Kidney epithelial cell (primary cell): ENCODE measurements at regions not wholly inside any gene's neighbourhood (a gene's known extent, or its start where the extent isn't known, plus 50 kb on each side); places are given as distances from the start of the nearest gene placed in this dataset.

ENCODE experiments used
- DNase-seq: peaks from one replicate; pipeline ENCODE4 v3.0.0-alpha.2; 2010; ENCODE audit warnings: low read depth
- H3K27me3 ChIP-seq: 2 replicates; pipeline ENCODE4 v1.6.0; 2011; ENCODE audit warnings: low read length; ENCODE audit not compliant: control insufficient read depth, insufficient read depth
- H3K36me3 ChIP-seq: 2 replicates; pipeline ENCODE4 v1.5.1; 2011; ENCODE audit warnings: low read length; ENCODE audit not compliant: control insufficient read depth, insufficient read depth
- H3K4me3 ChIP-seq: 2 replicates; pipeline ENCODE4 v1.5.1; 2011; ENCODE audit warnings: low read depth, mild to moderate bottlenecking, control low read depth, low read length
- TF ChIP-seq, protein P1 (sequence below): IDR thresholded peaks from 2 replicates; pipeline ENCODE4 v1.5.1; 2011; ENCODE audit warnings: mild to moderate bottlenecking, moderate library complexity, low read length, control low read depth, inconsistent platforms; ENCODE audit not compliant: insufficient read depth, poor library complexity, severe bottlenecking

DNA sequence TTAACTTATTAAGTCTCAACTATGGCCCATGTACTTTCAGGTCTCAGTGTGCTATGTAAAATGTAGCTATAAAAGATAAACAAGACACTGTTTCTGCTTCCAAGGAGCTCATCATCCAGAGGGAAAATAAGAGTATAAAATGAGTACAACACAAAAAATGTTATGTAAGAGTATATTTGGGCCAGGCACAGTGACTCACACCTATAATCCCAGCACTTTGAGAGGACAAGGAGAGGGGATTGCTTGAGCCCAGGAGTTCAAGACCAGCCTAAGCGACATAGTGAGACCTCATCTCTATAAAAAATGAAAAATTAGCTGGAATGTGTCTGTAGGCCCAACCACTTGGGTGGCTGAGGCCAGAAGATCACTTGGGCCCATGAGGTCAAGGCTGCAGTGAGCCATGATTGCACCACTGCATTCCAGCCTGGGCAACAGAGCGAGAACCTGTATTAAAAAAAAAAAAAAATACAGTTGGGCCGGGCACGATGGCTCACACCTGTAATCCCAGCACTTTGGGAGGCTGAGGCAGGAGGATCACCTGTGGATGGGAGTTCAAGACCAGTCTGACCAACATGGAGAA lies 124.0 kb downstream of the EDN1 start:
- TF ChIP-seq, protein P1, sequence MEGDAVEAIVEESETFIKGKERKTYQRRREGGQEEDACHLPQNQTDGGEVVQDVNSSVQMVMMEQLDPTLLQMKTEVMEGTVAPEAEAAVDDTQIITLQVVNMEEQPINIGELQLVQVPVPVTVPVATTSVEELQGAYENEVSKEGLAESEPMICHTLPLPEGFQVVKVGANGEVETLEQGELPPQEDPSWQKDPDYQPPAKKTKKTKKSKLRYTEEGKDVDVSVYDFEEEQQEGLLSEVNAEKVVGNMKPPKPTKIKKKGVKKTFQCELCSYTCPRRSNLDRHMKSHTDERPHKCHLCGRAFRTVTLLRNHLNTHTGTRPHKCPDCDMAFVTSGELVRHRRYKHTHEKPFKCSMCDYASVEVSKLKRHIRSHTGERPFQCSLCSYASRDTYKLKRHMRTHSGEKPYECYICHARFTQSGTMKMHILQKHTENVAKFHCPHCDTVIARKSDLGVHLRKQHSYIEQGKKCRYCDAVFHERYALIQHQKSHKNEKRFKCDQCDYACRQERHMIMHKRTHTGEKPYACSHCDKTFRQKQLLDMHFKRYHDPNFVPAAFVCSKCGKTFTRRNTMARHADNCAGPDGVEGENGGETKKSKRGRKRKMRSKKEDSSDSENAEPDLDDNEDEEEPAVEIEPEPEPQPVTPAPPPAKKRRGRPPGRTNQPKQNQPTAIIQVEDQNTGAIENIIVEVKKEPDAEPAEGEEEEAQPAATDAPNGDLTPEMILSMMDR, result no peak
- Histone ChIP-seq H3K4me3 (no peak overlapping the region), H3K36me3 (no peaks in the 10 kb centered on the region), H3K27me3 (no peaks in the 10 kb centered on the region)
- no peak for DNase-seq

DNA sequence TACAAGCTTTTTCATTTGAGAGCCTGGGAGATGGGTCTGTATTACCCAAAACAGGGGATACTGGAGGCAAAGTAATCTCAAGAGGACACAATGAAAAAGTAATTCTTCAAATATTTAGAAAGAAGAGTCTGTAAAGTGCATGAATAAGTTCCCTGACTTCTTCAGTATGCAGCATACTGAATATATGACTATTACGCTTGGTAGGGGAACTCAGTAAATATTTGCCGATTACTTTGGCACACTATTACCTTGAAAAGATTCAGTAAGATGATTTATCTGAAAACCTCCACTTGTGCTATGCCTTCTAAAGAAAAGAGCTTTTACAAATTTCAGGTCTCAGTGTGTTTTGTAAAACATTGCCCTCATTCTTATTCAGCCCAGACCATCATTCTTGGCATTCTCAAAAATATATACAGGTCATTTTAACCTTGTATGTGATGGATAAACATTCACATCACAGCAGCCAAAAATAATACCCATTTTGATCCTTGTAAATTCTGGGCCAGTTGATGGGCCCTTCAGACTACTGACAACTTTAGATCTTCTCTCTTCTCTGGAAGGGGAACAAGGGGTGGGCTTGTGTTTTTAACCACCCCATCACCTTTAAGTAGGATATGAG lies 125.9 kb downstream of the EDN1 start:
- TF ChIP-seq, protein P1, result no peak
- Histone ChIP-seq H3K36me3 (no peaks in the 10 kb centered on the region), H3K27me3 (no peaks in the 10 kb centered on the region), H3K4me3 (no peak overlapping the region)
- DNase-seq, result no peak

DNA sequence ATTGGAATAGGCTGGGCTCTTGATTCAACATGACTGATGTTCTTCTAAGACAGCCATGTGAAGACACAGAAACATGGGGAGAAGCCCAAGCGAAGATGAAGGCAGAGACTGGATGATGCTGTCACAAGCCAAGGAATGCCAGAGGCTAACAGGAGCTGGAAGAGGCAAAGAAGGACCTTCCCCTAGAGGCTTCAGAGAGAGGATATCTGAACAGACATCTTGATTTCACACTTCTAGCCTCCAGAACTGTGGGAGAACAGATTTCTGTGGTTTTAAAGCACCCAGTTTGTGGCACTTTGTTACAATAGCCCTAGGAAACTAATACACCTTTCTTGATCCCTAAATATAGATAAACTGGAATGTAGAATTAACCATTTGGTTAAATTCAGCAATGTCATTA lies 127.0 kb downstream of the EDN1 start:
- no peak for DNase-seq
- H3K4me3 ChIP-seq, result no peak overlapping the region
- no peaks in the 10 kb centered on the region for H3K36me3 ChIP-seq
- H3K27me3 ChIP-seq, result no peaks in the 10 kb centered on the region
- TF ChIP-seq, protein P1, result no peak

DNA sequence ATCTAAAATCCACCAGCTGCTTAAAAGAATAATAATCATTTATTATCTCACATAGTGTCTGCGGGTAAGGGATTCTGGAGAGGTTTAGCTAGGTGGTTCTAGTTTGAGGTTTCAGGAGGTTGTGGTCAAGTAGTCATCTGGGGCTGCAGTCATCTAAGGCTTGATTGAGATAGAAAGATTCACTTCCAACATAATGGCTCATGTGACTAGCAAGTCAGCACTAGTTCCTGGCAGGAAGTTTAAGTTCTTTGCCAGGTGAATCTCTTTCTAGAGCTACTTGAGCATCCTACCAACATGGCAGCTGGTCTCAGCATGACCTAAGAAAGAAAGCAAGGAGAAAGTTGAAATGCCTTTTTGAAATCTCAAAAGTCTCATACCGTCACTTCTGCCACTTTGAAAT lies 128.8 kb downstream of the EDN1 start:
- H3K27me3 ChIP-seq, result no peaks in the 10 kb centered on the region
- no peak overlapping the region for H3K4me3 ChIP-seq
- TF ChIP-seq, protein P1, result no peak
- DNase-seq, result no peak
- no peaks in the 10 kb centered on the region for H3K36me3 ChIP-seq

DNA sequence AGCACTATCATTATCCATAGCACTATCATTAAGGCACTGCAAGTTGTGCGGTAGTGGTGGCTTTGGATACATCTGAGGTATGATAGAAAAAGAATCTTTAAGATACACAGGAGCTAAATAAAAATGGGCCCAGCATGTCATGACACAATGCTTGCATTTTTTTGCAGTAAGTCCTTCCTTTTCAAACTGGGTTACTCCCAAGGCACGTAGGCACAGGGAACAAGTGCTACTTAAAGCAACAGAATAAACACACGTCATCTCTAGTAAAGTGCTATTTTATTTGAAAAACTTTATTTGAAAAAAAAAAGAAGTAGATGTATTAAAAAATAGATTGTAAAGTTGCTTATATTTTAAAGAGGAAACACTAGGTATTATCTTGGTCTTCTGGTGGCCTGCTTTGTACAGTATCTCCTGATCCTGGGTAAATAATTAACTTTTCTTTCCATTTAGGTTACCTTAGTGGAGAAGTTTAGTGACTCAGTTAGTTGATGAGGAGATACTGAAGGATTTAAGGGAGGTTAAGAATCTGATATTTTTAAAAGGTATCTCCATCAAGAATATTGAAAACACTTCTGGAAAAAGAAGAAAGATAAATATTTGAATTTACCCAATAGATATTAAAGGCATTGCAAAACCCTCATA lies 129.6 kb downstream of the EDN1 start:
- no peaks in the 10 kb centered on the region for H3K27me3 ChIP-seq
- no peak overlapping the region for H3K4me3 ChIP-seq
- no peaks in the 10 kb centered on the region for H3K36me3 ChIP-seq
- TF ChIP-seq, protein P1, result no peak
- no peak for DNase-seq
